ENCODE measurements at regions not wholly inside any gene's neighbourhood (a gene's known extent, or its start where the extent isn't known, plus 50 kb on each side); places are given as distances from the start of the nearest gene placed in this dataset.

- TF ChIP-seq CTCF (IDR thresholded peaks at IDR 0.05; ENCODE audit: control extremely low read depth, extremely low read depth) = no peak
- WGBS, 2 donors = 78 to 91% methylated on average over 4 of the region's 4 CpGs
- Histone ChIP-seq H3K27me3 (ENCODE audit: control insufficient read depth in 3 of 3, insufficient read depth in 3 of 3, low read length in 2 of 3) (no peaks in the 10 kb centered on the region), H3K36me3 (ENCODE audit: control insufficient read depth in 4 of 4, insufficient read depth in 4 of 4, low read length in 4 of 4) (no peaks in the 10 kb centered on the region), H3K4me3 (no peak overlapping the region), H3K27ac (ENCODE audit: low read depth in 1 of 2, low read length in 1 of 2) (no peak overlapping the region), H3K9me3 (ENCODE audit: control insufficient read depth in 4 of 4, insufficient read depth in 3 of 4, low read length in 3 of 4) (no peaks in the 10 kb centered on the region), H3K9ac (ENCODE audit: insufficient read depth in 1 of 2, low read length in 2 of 2) (no peak overlapping the region), H3K4me1 (ENCODE audit: control insufficient read depth in 5 of 5, insufficient read depth in 5 of 5, low read length in 5 of 5) (no peaks in the 10 kb centered on the region)
- no peak for ATAC-seq (ENCODE audit: insufficient read depth, low FRiP score)
- no peak for DNase-seq
Observed at GRCh38 chr6:137666202-137666774, 172.1 kb upstream of the OLIG3 start.

- no peak for DNase-seq
- Histone ChIP-seq H3K9me3 (ENCODE audit: control insufficient read depth in 4 of 4, insufficient read depth in 3 of 4, low read length in 3 of 4) (no peaks in the 10 kb centered on the region), H3K4me1 (ENCODE audit: control insufficient read depth in 5 of 5, insufficient read depth in 5 of 5, low read length in 5 of 5) (no peaks in the 10 kb centered on the region), H3K4me3 (no peak overlapping the region), H3K36me3 (ENCODE audit: control insufficient read depth in 4 of 4, insufficient read depth in 4 of 4, low read length in 4 of 4) (no peaks in the 10 kb centered on the region), H3K27ac (ENCODE audit: low read depth in 1 of 2, low read length in 1 of 2) (no peak overlapping the region), H3K27me3 (ENCODE audit: control insufficient read depth in 3 of 3, insufficient read depth in 3 of 3, low read length in 2 of 3) (no peaks in the 10 kb centered on the region), H3K9ac (ENCODE audit: insufficient read depth in 1 of 2, low read length in 2 of 2) (no peak overlapping the region)
- TF ChIP-seq CTCF (IDR thresholded peaks at IDR 0.05; ENCODE audit: control extremely low read depth, extremely low read depth) = no peak
- 58 to 60% methylated on average over 3 of the region's 3 CpGs for whole genome bisulfite sequencing, 2 donors
- no peak for ATAC-seq (ENCODE audit: insufficient read depth, low FRiP score)
Observed at GRCh38 chr6:137673603-137674002, 179.4 kb upstream of the OLIG3 start.

- Histone ChIP-seq H3K36me3 (ENCODE audit: control insufficient read depth in 4 of 4, insufficient read depth in 4 of 4, low read length in 4 of 4) (no peaks in the 10 kb centered on the region), H3K9me3 (ENCODE audit: control insufficient read depth in 4 of 4, insufficient read depth in 3 of 4, low read length in 3 of 4) (no peaks in the 10 kb centered on the region), H3K27me3 (ENCODE audit: control insufficient read depth in 3 of 3, insufficient read depth in 3 of 3, low read length in 2 of 3) (no peaks in the 10 kb centered on the region), H3K27ac (ENCODE audit: low read depth in 1 of 2, low read length in 1 of 2) (no peak overlapping the region), H3K9ac (ENCODE audit: insufficient read depth in 1 of 2, low read length in 2 of 2) (no peak overlapping the region), H3K4me1 (ENCODE audit: control insufficient read depth in 5 of 5, insufficient read depth in 5 of 5, low read length in 5 of 5) (no peaks in the 10 kb centered on the region), H3K4me3 (no peak overlapping the region)
- WGBS, 2 donors = 86 to 90% methylated on average over 2 of the region's 2 CpGs
- TF ChIP-seq CTCF (IDR thresholded peaks at IDR 0.05; ENCODE audit: control extremely low read depth, extremely low read depth) = no peak
- no peak for ATAC-seq (ENCODE audit: insufficient read depth, low FRiP score)
- DNase-seq = no peak
Observed at GRCh38 chr6:137676888-137677287, 182.7 kb upstream of the OLIG3 start.

- H3K9me3 ChIP-seq (ENCODE audit: control insufficient read depth in 4 of 4, insufficient read depth in 3 of 4, low read length in 3 of 4) = no peaks in the 10 kb centered on the region
- no peak overlapping the region for H3K4me3 ChIP-seq
- no peaks in the 10 kb centered on the region for H3K36me3 ChIP-seq (ENCODE audit: control insufficient read depth in 4 of 4, insufficient read depth in 4 of 4, low read length in 4 of 4)
- WGBS, 2 donors = 41 to 50% methylated on average over 5 of the region's 5 CpGs
- H3K27ac ChIP-seq (ENCODE audit: low read depth in 1 of 2, low read length in 1 of 2) = no peak overlapping the region
- no peak for DNase-seq
- H3K9ac ChIP-seq (ENCODE audit: insufficient read depth in 1 of 2, low read length in 2 of 2) = no peak overlapping the region
- no peaks in the 10 kb centered on the region for H3K4me1 ChIP-seq (ENCODE audit: control insufficient read depth in 5 of 5, insufficient read depth in 5 of 5, low read length in 5 of 5)
- H3K27me3 ChIP-seq (ENCODE audit: control insufficient read depth in 3 of 3, insufficient read depth in 3 of 3, low read length in 2 of 3) = no peaks in the 10 kb centered on the region
- no peak for ATAC-seq (ENCODE audit: insufficient read depth, low FRiP score)
- TF ChIP-seq CTCF (IDR thresholded peaks at IDR 0.05; ENCODE audit: control extremely low read depth, extremely low read depth) = no peak
Observed at GRCh38 chr6:137677709-137678108, 183.5 kb upstream of the OLIG3 start.
